ENCODE measurements at regions not wholly inside any gene's neighbourhood (a gene's known extent, or its start where the extent isn't known, plus 50 kb on each side); places are given as distances from the start of the nearest gene placed in this dataset.

DNA sequence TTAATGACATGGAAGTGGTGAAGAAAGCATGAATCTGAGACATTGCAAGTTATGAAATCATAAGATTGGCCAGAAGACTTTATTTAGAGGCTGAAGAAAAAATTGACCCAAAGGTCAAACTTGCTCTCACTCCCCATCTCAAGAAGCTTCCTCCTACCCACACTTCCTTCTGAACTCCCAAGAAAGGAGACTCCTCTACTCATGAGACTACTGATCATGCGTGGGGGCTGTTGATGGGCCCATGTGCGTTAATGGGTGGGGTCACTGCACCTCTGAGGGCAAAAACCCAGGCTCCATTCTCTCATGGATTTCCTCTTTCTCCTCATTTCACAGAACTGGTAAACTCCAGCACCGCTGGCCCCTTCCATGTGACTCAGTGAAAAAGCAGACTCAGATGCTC lies 470.6 kb upstream of the ARID1B start:
- no peak for ATAC-seq (ENCODE audit: insufficient read depth, low FRiP score)

DNA sequence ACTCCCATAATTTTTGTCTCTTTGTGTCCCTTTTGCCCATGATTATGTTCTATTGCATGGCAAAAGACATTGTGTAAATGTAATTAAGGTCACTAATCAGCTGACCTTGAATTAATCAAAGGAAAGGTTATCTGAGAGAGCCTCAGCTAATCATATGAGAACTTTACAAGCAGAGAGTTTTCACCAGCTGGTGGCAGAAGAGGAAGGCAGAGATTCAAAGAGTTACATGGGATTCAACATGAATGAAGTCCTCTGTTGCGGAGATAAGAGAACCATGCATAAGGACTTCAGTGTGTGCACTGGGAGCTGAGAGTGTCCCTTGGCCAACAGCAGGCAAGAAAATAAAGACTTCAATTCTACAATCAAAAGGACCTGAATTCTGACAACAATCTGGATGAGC lies 494.1 kb upstream of the ARID1B start:
- ATAC-seq (ENCODE audit: insufficient read depth, low FRiP score), result no peak
- 94 to 100% methylated on average over 1 of the region's 1 CpG for WGBS, 2 donors

More for the DNA sequence above, 470.6 kb upstream of the ARID1B start:
- no peak overlapping the region for H3K27ac ChIP-seq (ENCODE audit: low read depth in 1 of 2, low read length in 1 of 2)
- H3K9ac ChIP-seq (ENCODE audit: insufficient read depth in 1 of 2, low read length in 2 of 2), result no peak overlapping the region
- TF ChIP-seq, protein P1, sequence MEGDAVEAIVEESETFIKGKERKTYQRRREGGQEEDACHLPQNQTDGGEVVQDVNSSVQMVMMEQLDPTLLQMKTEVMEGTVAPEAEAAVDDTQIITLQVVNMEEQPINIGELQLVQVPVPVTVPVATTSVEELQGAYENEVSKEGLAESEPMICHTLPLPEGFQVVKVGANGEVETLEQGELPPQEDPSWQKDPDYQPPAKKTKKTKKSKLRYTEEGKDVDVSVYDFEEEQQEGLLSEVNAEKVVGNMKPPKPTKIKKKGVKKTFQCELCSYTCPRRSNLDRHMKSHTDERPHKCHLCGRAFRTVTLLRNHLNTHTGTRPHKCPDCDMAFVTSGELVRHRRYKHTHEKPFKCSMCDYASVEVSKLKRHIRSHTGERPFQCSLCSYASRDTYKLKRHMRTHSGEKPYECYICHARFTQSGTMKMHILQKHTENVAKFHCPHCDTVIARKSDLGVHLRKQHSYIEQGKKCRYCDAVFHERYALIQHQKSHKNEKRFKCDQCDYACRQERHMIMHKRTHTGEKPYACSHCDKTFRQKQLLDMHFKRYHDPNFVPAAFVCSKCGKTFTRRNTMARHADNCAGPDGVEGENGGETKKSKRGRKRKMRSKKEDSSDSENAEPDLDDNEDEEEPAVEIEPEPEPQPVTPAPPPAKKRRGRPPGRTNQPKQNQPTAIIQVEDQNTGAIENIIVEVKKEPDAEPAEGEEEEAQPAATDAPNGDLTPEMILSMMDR (IDR thresholded peaks at IDR 0.05; ENCODE audit: control extremely low read depth, extremely low read depth), result no peak
- no peak overlapping the region for H3K4me3 ChIP-seq
- H3K36me3 ChIP-seq (ENCODE audit: control insufficient read depth in 4 of 4, insufficient read depth in 4 of 4, low read length in 4 of 4), result no peaks in the 10 kb centered on the region
- 93 to 96% methylated on average over 3 of the region's 3 CpGs for WGBS, 2 donors
- no peaks in the 10 kb centered on the region for H3K27me3 ChIP-seq (ENCODE audit: control insufficient read depth in 3 of 3, insufficient read depth in 3 of 3, low read length in 2 of 3)
- DNase-seq, result peak in 1 of 3 donors; percentile 10
- H3K4me1 ChIP-seq (ENCODE audit: control insufficient read depth in 5 of 5, insufficient read depth in 5 of 5, low read length in 5 of 5), result no peaks in the 10 kb centered on the region
- H3K9me3 ChIP-seq (ENCODE audit: control insufficient read depth in 4 of 4, insufficient read depth in 3 of 4, low read length in 3 of 4), result no peaks in the 10 kb centered on the region

GRCh38 chr6:156282087-156282486 lies 495.1 kb upstream of the ARID1B start:
- WGBS, 2 donors, result 62 to 76% methylated on average over 1 of the region's 1 CpG
- no peaks in the 10 kb centered on the region for H3K9me3 ChIP-seq (ENCODE audit: control insufficient read depth in 4 of 4, insufficient read depth in 3 of 4, low read length in 3 of 4)
- H3K27ac ChIP-seq (ENCODE audit: low read depth in 1 of 2, low read length in 1 of 2), result no peak overlapping the region
- no peak overlapping the region for H3K4me3 ChIP-seq
- H3K4me1 ChIP-seq (ENCODE audit: control insufficient read depth in 5 of 5, insufficient read depth in 5 of 5, low read length in 5 of 5), result peaks cover 1 to 18% (median 6%) of the 10 kb centered on the region in 5 donors
- ATAC-seq (ENCODE audit: insufficient read depth, low FRiP score) (no peak), DNase-seq (no peak)
- TF ChIP-seq, protein P1 (IDR thresholded peaks at IDR 0.05; ENCODE audit: control extremely low read depth, extremely low read depth), result no peak
- no peaks in the 10 kb centered on the region for H3K27me3 ChIP-seq (ENCODE audit: control insufficient read depth in 3 of 3, insufficient read depth in 3 of 3, low read length in 2 of 3)
- H3K9ac ChIP-seq (ENCODE audit: insufficient read depth in 1 of 2, low read length in 2 of 2), result no peak overlapping the region
- no peaks in the 10 kb centered on the region for H3K36me3 ChIP-seq (ENCODE audit: control insufficient read depth in 4 of 4, insufficient read depth in 4 of 4, low read length in 4 of 4)

More for the DNA sequence above, 494.1 kb upstream of the ARID1B start:
- Histone ChIP-seq H3K36me3 (ENCODE audit: control insufficient read depth in 4 of 4, insufficient read depth in 4 of 4, low read length in 4 of 4) (no peaks in the 10 kb centered on the region), H3K4me3 (no peak overlapping the region), H3K9ac (ENCODE audit: insufficient read depth in 1 of 2, low read length in 2 of 2) (no peak overlapping the region), H3K27me3 (ENCODE audit: control insufficient read depth in 3 of 3, insufficient read depth in 3 of 3, low read length in 2 of 3) (no peaks in the 10 kb centered on the region), H3K27ac (ENCODE audit: low read depth in 1 of 2, low read length in 1 of 2) (no peak overlapping the region), H3K9me3 (ENCODE audit: control insufficient read depth in 4 of 4, insufficient read depth in 3 of 4, low read length in 3 of 4) (no peaks in the 10 kb centered on the region), H3K4me1 (ENCODE audit: control insufficient read depth in 5 of 5, insufficient read depth in 5 of 5, low read length in 5 of 5) (peaks cover 1 to 18% (median 6%) of the 10 kb centered on the region in 5 donors)
- TF ChIP-seq, protein P1 (IDR thresholded peaks at IDR 0.05; ENCODE audit: control extremely low read depth, extremely low read depth), result no peak
- DNase-seq, result no peak

DNA sequence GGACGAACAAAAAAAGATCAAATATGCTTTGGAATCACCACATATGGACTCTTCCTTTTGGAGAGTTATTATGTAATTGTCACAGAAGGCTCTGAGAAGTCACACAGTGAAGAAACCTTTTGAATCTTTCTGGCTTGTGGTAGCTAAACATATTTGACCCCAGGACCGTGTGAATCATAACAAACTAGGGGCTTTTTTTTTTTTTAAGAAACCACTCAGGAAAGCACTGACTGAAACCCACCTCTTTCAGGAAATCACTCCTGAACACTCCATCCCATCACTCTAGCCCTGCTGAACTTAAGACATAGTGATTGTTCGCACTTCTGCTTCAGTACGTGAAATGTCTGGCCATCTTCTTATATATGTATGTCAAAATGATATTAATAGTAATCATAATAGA lies 495.9 kb upstream of the ARID1B start:
- TF ChIP-seq, protein P1 (IDR thresholded peaks at IDR 0.05; ENCODE audit: control extremely low read depth, extremely low read depth), result no peak
- H3K4me3 ChIP-seq, result no peak overlapping the region
- no peaks in the 10 kb centered on the region for H3K36me3 ChIP-seq (ENCODE audit: control insufficient read depth in 4 of 4, insufficient read depth in 4 of 4, low read length in 4 of 4)
- ATAC-seq (ENCODE audit: insufficient read depth, low FRiP score), result no peak
- H3K27me3 ChIP-seq (ENCODE audit: control insufficient read depth in 3 of 3, insufficient read depth in 3 of 3, low read length in 2 of 3), result no peaks in the 10 kb centered on the region
- no peak overlapping the region for H3K27ac ChIP-seq (ENCODE audit: low read depth in 1 of 2, low read length in 1 of 2)
- DNase-seq, result no peak
- no peak overlapping the region for H3K9ac ChIP-seq (ENCODE audit: insufficient read depth in 1 of 2, low read length in 2 of 2)
- peaks cover 1 to 18% (median 6%) of the 10 kb centered on the region in 5 donors for H3K4me1 ChIP-seq (ENCODE audit: control insufficient read depth in 5 of 5, insufficient read depth in 5 of 5, low read length in 5 of 5)
- no peaks in the 10 kb centered on the region for H3K9me3 ChIP-seq (ENCODE audit: control insufficient read depth in 4 of 4, insufficient read depth in 3 of 4, low read length in 3 of 4)
- 43 to 61% methylated on average over 4 of the region's 4 CpGs for WGBS, 2 donors
